ENCODE measurements at regions not wholly inside any gene's neighbourhood (a gene's known extent, or its start where the extent isn't known, plus 50 kb on each side); places are given as distances from the start of the nearest gene placed in this dataset.
A peak's percentile ranks its signal among the peaks of the same experiment; 100 is the strongest.

GRCh38 chr12:74889563-74890236, 319.9 kb downstream of the KCNC2 start:
- no peak overlapping the region for H3K4me2 ChIP-seq (ENCODE audit: low read depth, low read length, poor library complexity, severe bottlenecking)
- no peaks in the 10 kb centered on the region for H3K79me2 ChIP-seq (ENCODE audit: low read length)
- no peak overlapping the region for H3K9ac ChIP-seq (ENCODE audit: low read length)
- H3K4me1 ChIP-seq (ENCODE audit: low read length) = peaks cover 55% of the 10 kb centered on the region
- H2AFZ ChIP-seq (ENCODE audit: low read length) = no peak overlapping the region
- no peaks in the 10 kb centered on the region for H3K27me3 ChIP-seq (ENCODE audit: low read length)
- no peaks in the 10 kb centered on the region for H4K20me1 ChIP-seq (ENCODE audit: insufficient read depth, low read depth, low read length)
- H3K9me3 ChIP-seq (ENCODE audit: low read length) = no peaks in the 10 kb centered on the region
- no peak for DNase-seq
- no peaks in the 10 kb centered on the region for H3K36me3 ChIP-seq (ENCODE audit: insufficient read depth, low read length)
- H3K27ac ChIP-seq (ENCODE audit: low read length) = no peak overlapping the region
- H3K4me3 ChIP-seq (ENCODE audit: low read length) = no peak overlapping the region
- no peaks in the 10 kb centered on the region for H3K9me2 ChIP-seq (replicated peaks; ENCODE audit: insufficient read depth, low read length)

DNA sequence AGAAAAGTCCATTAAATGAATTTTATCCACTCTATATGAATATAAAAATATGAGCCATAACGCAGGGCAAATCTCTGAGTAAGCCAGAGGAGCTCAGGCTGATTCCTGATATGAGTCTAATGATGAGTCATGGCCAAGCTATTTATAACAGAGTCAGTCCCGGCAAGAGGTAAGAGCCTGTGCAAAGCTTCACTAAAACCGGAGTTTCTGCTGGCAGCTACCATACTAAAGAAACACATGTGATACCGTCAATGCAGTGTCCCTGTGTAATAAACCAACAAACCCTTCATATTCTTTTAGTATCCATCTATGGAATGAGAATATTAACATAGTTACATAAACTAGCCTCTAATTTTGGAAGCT, 319.4 kb downstream of the KCNC2 start:
- Histone ChIP-seq H3K27ac (ENCODE audit: low read length) (no peak overlapping the region), H3K9ac (ENCODE audit: low read length) (no peak overlapping the region), H4K20me1 (ENCODE audit: insufficient read depth, low read depth, low read length) (no peaks in the 10 kb centered on the region), H2AFZ (ENCODE audit: low read length) (no peak overlapping the region), H3K79me2 (ENCODE audit: low read length) (no peaks in the 10 kb centered on the region), H3K4me2 (ENCODE audit: low read depth, low read length, poor library complexity, severe bottlenecking) (peak overlapping the region; percentile 76), H3K9me2 (replicated peaks; ENCODE audit: insufficient read depth, low read length) (no peaks in the 10 kb centered on the region), H3K36me3 (ENCODE audit: insufficient read depth, low read length) (no peaks in the 10 kb centered on the region), H3K27me3 (ENCODE audit: low read length) (no peaks in the 10 kb centered on the region), H3K9me3 (ENCODE audit: low read length) (no peaks in the 10 kb centered on the region), H3K4me3 (ENCODE audit: low read length) (no peak overlapping the region), H3K4me1 (ENCODE audit: low read length) (peaks cover 58% of the 10 kb centered on the region)
- DNase-seq = no peak

GRCh38 chr12:74891083-74891668, 318.5 kb downstream of the KCNC2 start:
- Histone ChIP-seq H3K9ac (ENCODE audit: low read length) (no peak overlapping the region), H3K4me1 (ENCODE audit: low read length) (peaks cover 58% of the 10 kb centered on the region), H4K20me1 (ENCODE audit: insufficient read depth, low read depth, low read length) (no peaks in the 10 kb centered on the region), H3K4me3 (ENCODE audit: low read length) (peak overlapping the region; percentile 50), H3K9me3 (ENCODE audit: low read length) (no peaks in the 10 kb centered on the region), H3K4me2 (ENCODE audit: low read depth, low read length, poor library complexity, severe bottlenecking) (peak overlapping the region; percentile 76), H3K36me3 (ENCODE audit: insufficient read depth, low read length) (no peaks in the 10 kb centered on the region), H3K79me2 (ENCODE audit: low read length) (no peaks in the 10 kb centered on the region), H3K27ac (ENCODE audit: low read length) (peak overlapping the region; percentile 78), H2AFZ (ENCODE audit: low read length) (0 out of 2 replicates have a peak overlapping the region, but pooled peaks have one; percentile 23), H3K27me3 (ENCODE audit: low read length) (no peaks in the 10 kb centered on the region), H3K9me2 (replicated peaks; ENCODE audit: insufficient read depth, low read length) (no peaks in the 10 kb centered on the region)
- no peak for DNase-seq

DNA sequence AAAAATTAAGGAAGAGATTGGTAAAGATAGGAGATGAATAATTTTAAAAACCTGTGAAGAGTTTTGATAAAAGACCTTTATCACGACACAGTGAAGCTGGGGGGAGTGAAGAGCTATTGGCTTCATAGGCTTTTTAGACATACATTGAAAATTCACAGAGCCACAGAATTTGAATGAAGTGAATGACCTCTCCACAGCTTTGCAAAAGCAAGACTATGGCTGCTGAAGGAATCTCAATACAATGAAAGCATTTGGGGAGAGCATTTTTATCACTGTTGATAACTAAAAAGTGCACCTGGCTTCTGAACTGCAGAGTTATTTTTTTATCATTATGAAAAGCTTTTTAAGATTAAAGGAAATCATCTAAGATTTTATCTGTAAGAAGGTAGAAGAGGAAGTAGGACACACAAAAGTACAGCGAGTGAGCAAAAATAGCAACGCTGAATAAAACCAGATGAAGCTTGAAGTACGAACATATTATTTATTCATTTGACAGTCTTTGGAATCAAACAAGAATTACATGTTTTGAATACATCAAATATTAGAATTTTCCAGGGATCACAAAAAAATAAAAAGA, 317.5 kb downstream of the KCNC2 start:
- Histone ChIP-seq H3K4me3 (ENCODE audit: low read length) (peak overlapping the region; percentile 50), H3K9me2 (replicated peaks; ENCODE audit: insufficient read depth, low read length) (no peaks in the 10 kb centered on the region)
- peak; percentile 79 for DNase-seq

DNA sequence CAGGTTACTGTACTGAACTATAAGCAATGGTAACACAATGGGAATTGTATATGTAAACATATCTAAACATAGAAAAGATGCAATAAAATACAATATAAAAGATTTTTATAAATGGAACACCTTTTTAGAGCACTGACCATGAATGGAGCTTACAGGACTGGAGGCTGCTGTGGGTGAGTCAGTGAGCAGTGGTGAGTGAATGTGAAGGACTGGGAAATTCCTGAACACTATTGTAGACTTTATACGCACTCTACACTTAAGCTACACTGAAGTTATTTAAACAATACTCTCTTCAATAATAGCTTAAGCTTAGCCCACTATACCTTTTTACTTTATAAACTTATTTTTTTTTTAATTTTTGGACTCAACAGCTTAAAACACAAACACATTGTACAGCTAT, 313.5 kb downstream of the KCNC2 start:
- Histone ChIP-seq H4K20me1 (ENCODE audit: insufficient read depth, low read depth, low read length) (no peaks in the 10 kb centered on the region), H2AFZ (ENCODE audit: low read length) (no peak overlapping the region), H3K79me2 (ENCODE audit: low read length) (no peaks in the 10 kb centered on the region), H3K9me2 (replicated peaks; ENCODE audit: insufficient read depth, low read length) (no peaks in the 10 kb centered on the region), H3K9ac (ENCODE audit: low read length) (no peak overlapping the region), H3K36me3 (ENCODE audit: insufficient read depth, low read length) (no peaks in the 10 kb centered on the region), H3K9me3 (ENCODE audit: low read length) (no peaks in the 10 kb centered on the region), H3K4me3 (ENCODE audit: low read length) (no peak overlapping the region), H3K4me1 (ENCODE audit: low read length) (peaks cover 39% of the 10 kb centered on the region), H3K27ac (ENCODE audit: low read length) (no peak overlapping the region), H3K4me2 (ENCODE audit: low read depth, low read length, poor library complexity, severe bottlenecking) (no peak overlapping the region), H3K27me3 (ENCODE audit: low read length) (no peaks in the 10 kb centered on the region)
- no peak for DNase-seq

More for the DNA sequence above, 317.5 kb downstream of the KCNC2 start:
- H3K36me3 ChIP-seq (ENCODE audit: insufficient read depth, low read length) = no peaks in the 10 kb centered on the region
- peak overlapping the region; percentile 13; the same call in 1 of the 2 replicates for H3K9ac ChIP-seq (ENCODE audit: low read length)
- H3K79me2 ChIP-seq (ENCODE audit: low read length) = no peaks in the 10 kb centered on the region
- no peaks in the 10 kb centered on the region for H3K9me3 ChIP-seq (ENCODE audit: low read length)
- 0 out of 2 replicates have a peak overlapping the region, but pooled peaks have one; percentile 23 for H2AFZ ChIP-seq (ENCODE audit: low read length)
- H3K27ac ChIP-seq (ENCODE audit: low read length) = peak overlapping the region; percentile 78
- no peaks in the 10 kb centered on the region for H3K27me3 ChIP-seq (ENCODE audit: low read length)
- peak overlapping the region; percentile 76 for H3K4me2 ChIP-seq (ENCODE audit: low read depth, low read length, poor library complexity, severe bottlenecking)
- H3K4me1 ChIP-seq (ENCODE audit: low read length) = peaks cover 54% of the 10 kb centered on the region
- no peaks in the 10 kb centered on the region for H4K20me1 ChIP-seq (ENCODE audit: insufficient read depth, low read depth, low read length)

DNA sequence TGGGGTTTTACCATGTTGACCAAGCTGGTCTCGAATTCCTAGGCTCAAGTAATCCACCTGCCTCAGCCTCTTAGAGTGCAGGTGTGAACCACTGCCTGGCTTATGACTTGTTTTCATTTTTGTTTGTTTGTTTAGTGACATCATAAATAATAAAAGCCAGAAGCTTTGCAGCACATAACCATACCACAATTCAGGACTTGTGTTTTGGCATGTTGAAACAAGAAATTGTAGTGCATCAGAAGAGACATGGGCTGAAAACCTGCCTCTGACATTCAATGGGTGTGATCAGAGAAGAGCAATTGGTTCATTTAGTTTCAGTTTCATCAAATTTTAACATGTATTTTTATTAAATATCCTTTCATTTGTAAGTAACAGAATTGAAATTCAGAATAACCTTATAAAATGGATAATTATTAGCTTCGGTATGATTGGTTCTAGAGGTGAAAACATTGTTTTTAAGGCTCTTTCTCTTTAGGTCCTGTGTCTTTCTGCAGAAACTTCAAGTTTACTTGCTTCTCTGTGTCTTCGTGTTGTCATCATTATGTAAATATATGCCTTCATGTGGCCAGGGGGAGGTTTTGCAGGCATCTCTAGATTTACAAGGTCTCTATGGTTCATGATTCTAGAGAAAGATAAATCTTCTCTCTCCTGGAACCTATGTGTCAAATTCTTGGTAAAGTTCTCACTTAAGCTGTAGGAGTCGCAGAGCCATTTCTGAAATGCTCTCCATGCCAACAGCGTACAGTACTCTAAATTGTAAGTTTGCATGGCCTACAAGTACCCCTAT, 312.0 kb downstream of the KCNC2 start:
- no peaks in the 10 kb centered on the region for H3K27me3 ChIP-seq (ENCODE audit: low read length)
- no peaks in the 10 kb centered on the region for H3K36me3 ChIP-seq (ENCODE audit: insufficient read depth, low read length)
- no peak overlapping the region for H2AFZ ChIP-seq (ENCODE audit: low read length)
- no peaks in the 10 kb centered on the region for H3K79me2 ChIP-seq (ENCODE audit: low read length)
- H4K20me1 ChIP-seq (ENCODE audit: insufficient read depth, low read depth, low read length) = no peaks in the 10 kb centered on the region
- H3K9ac ChIP-seq (ENCODE audit: low read length) = no peak overlapping the region
- no peak for DNase-seq
- no peak overlapping the region for H3K4me2 ChIP-seq (ENCODE audit: low read depth, low read length, poor library complexity, severe bottlenecking)
- H3K4me3 ChIP-seq (ENCODE audit: low read length) = no peak overlapping the region
- no peaks in the 10 kb centered on the region for H3K9me3 ChIP-seq (ENCODE audit: low read length)
- no peak overlapping the region for H3K27ac ChIP-seq (ENCODE audit: low read length)
- no peaks in the 10 kb centered on the region for H3K9me2 ChIP-seq (replicated peaks; ENCODE audit: insufficient read depth, low read length)
- peaks cover 25% of the 10 kb centered on the region for H3K4me1 ChIP-seq (ENCODE audit: low read length)

- no peak for DNase-seq
- Histone ChIP-seq H3K27me3 (ENCODE audit: low read length) (no peaks in the 10 kb centered on the region), H3K79me2 (ENCODE audit: low read length) (no peaks in the 10 kb centered on the region), H3K9ac (ENCODE audit: low read length) (no peak overlapping the region), H3K36me3 (ENCODE audit: insufficient read depth, low read length) (no peaks in the 10 kb centered on the region), H3K4me2 (ENCODE audit: low read depth, low read length, poor library complexity, severe bottlenecking) (peak overlapping the region; percentile 9), H3K27ac (ENCODE audit: low read length) (no peak overlapping the region), H3K9me3 (ENCODE audit: low read length) (no peaks in the 10 kb centered on the region), H3K4me1 (ENCODE audit: low read length) (peaks cover 13% of the 10 kb centered on the region), H3K4me3 (ENCODE audit: low read length) (no peak overlapping the region), H3K9me2 (replicated peaks; ENCODE audit: insufficient read depth, low read length) (no peaks in the 10 kb centered on the region), H4K20me1 (ENCODE audit: insufficient read depth, low read depth, low read length) (no peaks in the 10 kb centered on the region), H2AFZ (ENCODE audit: low read length) (peak overlapping the region; percentile 73; the same call in 1 of the 2 replicates)
Observed at GRCh38 chr12:74899031-74899829, 310.4 kb downstream of the KCNC2 start.

All from Karpas-422 (cell line).